ENCODE measurements at regions not wholly inside any gene's neighbourhood (a gene's known extent, or its start where the extent isn't known, plus 50 kb on each side); places are given as distances from the start of the nearest gene placed in this dataset.

DNA sequence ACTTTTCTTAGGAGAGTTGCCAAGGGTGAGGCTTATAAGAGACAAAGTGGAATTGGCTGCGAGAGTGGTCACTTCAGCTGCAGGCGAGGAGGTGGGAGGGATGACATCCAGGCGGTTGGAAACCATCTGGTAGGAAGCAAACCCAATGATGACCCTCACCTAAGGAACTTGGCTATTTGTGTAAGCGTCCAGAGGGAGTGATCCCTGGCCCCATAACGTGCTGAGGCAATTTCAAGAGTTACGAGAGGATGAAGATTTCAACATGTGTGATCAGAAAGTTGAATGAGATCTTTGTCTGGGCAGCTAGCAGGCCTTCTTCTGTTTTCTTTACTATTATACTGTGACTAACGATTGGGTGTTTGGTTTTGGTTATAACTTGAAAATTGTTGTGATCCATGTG, 102.7 kb upstream of the VANGL1 start:
- no peak overlapping the region for H3K27ac ChIP-seq
- TF ChIP-seq, protein P1, sequence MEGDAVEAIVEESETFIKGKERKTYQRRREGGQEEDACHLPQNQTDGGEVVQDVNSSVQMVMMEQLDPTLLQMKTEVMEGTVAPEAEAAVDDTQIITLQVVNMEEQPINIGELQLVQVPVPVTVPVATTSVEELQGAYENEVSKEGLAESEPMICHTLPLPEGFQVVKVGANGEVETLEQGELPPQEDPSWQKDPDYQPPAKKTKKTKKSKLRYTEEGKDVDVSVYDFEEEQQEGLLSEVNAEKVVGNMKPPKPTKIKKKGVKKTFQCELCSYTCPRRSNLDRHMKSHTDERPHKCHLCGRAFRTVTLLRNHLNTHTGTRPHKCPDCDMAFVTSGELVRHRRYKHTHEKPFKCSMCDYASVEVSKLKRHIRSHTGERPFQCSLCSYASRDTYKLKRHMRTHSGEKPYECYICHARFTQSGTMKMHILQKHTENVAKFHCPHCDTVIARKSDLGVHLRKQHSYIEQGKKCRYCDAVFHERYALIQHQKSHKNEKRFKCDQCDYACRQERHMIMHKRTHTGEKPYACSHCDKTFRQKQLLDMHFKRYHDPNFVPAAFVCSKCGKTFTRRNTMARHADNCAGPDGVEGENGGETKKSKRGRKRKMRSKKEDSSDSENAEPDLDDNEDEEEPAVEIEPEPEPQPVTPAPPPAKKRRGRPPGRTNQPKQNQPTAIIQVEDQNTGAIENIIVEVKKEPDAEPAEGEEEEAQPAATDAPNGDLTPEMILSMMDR (conservative IDR thresholded peaks at IDR 0.05; ENCODE audit: low read depth): no peak
- no peak for DNase-seq (ENCODE audit: low spot score)
- ChIA-PET CTCF (interaction anchor here (0.7 kb wide), 1 partner anchor 137 kb away, joined by 4 read pairs; no protein-coding TSS in a partner anchor), POLR2A (ENCODE audit: low non-redundant PET) (no interaction called here)

DNA sequence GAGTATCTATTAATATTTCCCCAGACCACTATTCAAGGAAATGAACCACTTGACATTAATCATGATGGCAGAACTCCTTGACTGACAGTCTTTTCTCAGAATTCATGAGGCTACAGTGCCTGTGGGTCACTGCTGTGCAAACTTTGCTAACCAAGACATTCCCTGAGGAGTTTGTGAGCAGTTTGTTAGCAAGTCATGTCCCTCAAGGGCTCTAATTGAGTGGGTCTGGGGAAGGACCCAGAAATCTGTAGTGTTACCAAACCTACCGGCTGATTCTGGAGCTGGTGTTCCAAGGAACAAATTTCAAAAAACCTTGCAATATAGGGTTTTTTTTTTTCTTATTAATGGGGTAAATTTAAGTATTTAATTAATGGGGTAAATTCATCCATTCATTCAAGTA, 103.2 kb upstream of the VANGL1 start:
- H3K27ac ChIP-seq: no peak overlapping the region
- no peak for DNase-seq (ENCODE audit: low spot score)
- CTCF ChIA-PET: interaction anchor here (0.6 to 0.7 kb wide), 2 partner anchors 136 to 662 kb away, joined by 3 to 4 read pairs; no protein-coding TSS in a partner anchor
- TF ChIP-seq, protein P1 (conservative IDR thresholded peaks at IDR 0.05; ENCODE audit: low read depth): no peak
- POLR2A ChIA-PET (ENCODE audit: low non-redundant PET): no interaction called here

DNA sequence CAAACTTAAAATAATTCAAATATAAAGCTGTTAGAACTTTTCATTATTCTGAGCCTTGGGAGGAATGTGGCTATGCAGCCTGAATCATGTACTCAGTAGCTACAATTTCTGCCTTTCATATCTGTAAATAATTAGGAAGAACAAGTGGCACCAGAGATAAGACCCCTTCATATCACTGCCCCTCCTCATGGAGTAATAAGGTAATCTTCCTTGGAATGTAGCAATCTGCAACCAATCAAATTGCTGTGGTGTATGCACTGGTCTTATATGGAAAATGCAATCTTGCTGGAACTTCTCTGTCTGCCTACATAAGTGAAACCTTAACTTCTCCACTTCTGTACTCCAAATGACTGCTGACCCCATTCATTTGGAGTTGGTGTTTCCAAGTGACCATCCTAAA, 104.4 kb upstream of the VANGL1 start:
- POLR2A ChIA-PET (ENCODE audit: low non-redundant PET): no interaction called here
- H3K27ac ChIP-seq: no peak overlapping the region
- TF ChIP-seq, protein P1 (conservative IDR thresholded peaks at IDR 0.05; ENCODE audit: low read depth): no peak
- no peak for DNase-seq (ENCODE audit: low spot score)
- CTCF ChIA-PET: interaction anchor here (0.7 kb wide), 1 partner anchor 145 kb away, joined by 4 read pairs; no protein-coding TSS in a partner anchor

DNA sequence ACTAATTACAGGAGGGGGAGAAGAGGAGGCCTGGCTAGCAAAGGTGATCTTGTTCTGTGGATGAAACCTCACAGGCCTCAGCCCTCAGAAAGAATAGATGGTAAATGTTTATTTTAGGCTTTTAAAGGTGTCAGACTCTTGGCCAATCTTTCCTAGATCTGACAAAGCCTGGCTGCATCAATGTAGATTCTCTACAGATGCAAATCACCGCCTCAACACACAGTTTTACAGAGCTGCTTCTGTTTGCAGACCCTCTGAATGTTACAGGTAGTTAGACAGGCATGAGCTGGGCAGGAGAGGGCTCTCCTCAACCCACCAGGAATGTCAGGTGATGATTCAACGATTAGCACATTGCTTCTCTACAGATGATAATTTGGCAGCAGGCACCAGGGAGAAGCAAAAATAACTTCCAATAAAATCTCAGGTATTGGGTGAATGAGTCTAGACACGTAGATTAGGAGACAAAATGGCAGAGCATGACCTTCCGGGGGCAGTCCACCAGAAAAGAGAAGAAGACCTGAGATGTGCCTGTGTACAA, 105.4 kb upstream of the VANGL1 start:
- ChIA-PET POLR2A (ENCODE audit: low non-redundant PET) (no interaction called here), CTCF (no interaction called here)
- no peak overlapping the region for H3K27ac ChIP-seq
- TF ChIP-seq, protein P1 (conservative IDR thresholded peaks at IDR 0.05; ENCODE audit: low read depth): no peak
- no peak for DNase-seq (ENCODE audit: low spot score)

DNA sequence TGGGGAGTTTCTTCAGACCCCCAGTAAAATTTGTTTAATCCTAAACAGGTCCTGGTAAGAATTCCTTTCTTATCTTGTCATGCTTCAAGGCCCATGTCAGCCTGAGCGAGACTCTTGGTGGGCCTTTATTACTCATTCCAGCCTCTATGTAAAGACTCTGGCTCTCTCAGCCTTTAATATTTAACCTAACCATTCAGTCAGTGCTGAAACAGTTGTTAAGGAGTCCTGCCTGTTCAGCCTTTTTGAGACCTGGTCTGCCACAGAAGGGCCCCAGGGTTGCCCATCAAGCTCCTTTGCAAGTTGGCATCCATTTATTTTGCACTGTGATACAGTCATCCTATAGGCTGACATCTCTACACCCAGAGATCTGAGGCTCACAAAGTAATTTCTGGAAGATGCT, 107.7 kb upstream of the VANGL1 start:
- no peak overlapping the region for H3K27ac ChIP-seq
- CTCF ChIA-PET: no interaction called here
- DNase-seq (ENCODE audit: low spot score): no peak
- TF ChIP-seq, protein P1 (conservative IDR thresholded peaks at IDR 0.05; ENCODE audit: low read depth): no peak
- POLR2A ChIA-PET (ENCODE audit: low non-redundant PET): no interaction called here

DNA sequence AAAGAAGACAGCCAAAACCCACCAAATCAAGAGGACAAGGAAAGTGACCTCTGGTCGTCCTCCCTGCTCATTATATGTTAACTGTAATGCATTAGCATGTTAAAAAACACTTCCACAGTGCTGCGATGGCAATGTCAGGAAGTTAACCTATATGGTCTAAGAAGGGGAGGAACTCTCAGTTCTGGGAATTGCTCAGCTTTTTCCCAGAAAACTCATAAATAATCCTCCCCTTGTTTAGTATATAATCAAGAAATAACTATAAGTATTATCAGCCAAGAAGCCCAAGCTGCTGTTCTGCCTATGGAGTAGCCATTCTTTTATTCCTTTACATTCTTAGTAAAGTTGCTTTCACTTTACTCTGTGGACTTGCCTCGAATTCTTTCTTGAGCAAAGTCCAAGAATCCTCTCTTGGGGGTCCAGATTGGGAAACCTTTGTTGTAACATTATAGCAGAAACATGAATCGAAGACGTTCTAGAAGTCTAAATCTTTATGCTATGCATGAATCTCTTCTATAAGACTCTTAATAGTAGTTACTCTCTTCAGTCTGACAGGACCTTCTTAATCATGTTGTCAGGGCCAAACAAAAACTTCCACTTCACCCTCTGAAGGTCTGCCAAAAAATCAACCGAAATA, 110.0 kb upstream of the VANGL1 start:
- CTCF ChIA-PET: no interaction called here
- DNase-seq (ENCODE audit: low spot score): no peak
- no peak overlapping the region for H3K27ac ChIP-seq
- POLR2A ChIA-PET (ENCODE audit: low non-redundant PET): no interaction called here
- TF ChIP-seq, protein P1 (conservative IDR thresholded peaks at IDR 0.05; ENCODE audit: low read depth): no peak

Measured in RWPE1 (cell line).